OCI-LY3 (cell line): ENCODE measurements at regions not wholly inside any gene's neighbourhood (a gene's known extent, or its start where the extent isn't known, plus 50 kb on each side); places are given as distances from the start of the nearest gene placed in this dataset.
A peak's percentile ranks its signal among the peaks of the same experiment; 100 is the strongest.

Source experiments
- H2AFZ ChIP-seq: fragments of 200-600, 300-600 bp; shearing (Covaris generic); 2 replicates; pipeline ENCODE4 v1.6.0; 2014; ENCODE audit warnings: antibody characterized with exemption, low read depth, low read length
- H3K27ac ChIP-seq: fragments of 200-600, 300-600 bp; sonication (generic); 2 replicates; pipeline ENCODE4 v1.5.1; 2014; ENCODE audit warnings: mild to moderate bottlenecking, low read length, moderate library complexity, mixed read lengths
- H3K27me3 ChIP-seq: fragments of 200-600, 300-600 bp; sonication (generic); 2 replicates; pipeline ENCODE4 v1.6.1; 2014; ENCODE audit warnings: low read depth, low read length, mixed read lengths
- H3K36me3 ChIP-seq: fragments of 200-600, 300-600 bp; sonication (generic); replicated peaks from 2 replicates; pipeline ENCODE3; 2014; ENCODE audit warnings: low read depth, low read length, mixed read lengths
- H3K4me1 ChIP-seq: fragments of 300-600, 200-600 bp; sonication (generic); 2 replicates; pipeline ENCODE4 v1.6.1; 2014; ENCODE audit warnings: low read length, mixed read lengths
- H3K4me2 ChIP-seq: fragments of 200-600, 300-600 bp; sonication (generic); 2 replicates; pipeline ENCODE4 v1.6.1; 2014; ENCODE audit warnings: low read length, mixed read lengths
- H3K4me3 ChIP-seq: fragments of 300-600, 200-600 bp; sonication (generic); 2 replicates; pipeline ENCODE4 v1.5.1; 2014; ENCODE audit warnings: antibody characterized with exemption, mild to moderate bottlenecking, low read length, moderate library complexity
- H3K79me2 ChIP-seq: fragments of 300-600, 200-600 bp; shearing (Covaris generic); 2 replicates; pipeline ENCODE4 v1.6.1; 2014; ENCODE audit warnings: mild to moderate bottlenecking, low read length, mixed read lengths
- H3K9ac ChIP-seq: fragments of 300-600, 200-600 bp; shearing (Covaris generic); 2 replicates; pipeline ENCODE4 v1.6.0; 2014; ENCODE audit warnings: mild to moderate bottlenecking, low read length, moderate library complexity
- H3K9me3 ChIP-seq: fragments of 200-600, 300-600 bp; shearing (Covaris generic); 2 replicates; pipeline ENCODE4 v1.6.1; 2014; ENCODE audit warnings: low read length, mixed read lengths; ENCODE audit not compliant: insufficient read depth
- H4K20me1 ChIP-seq: fragments of 200-600, 300-600 bp; sonication (generic); 2 replicates; pipeline ENCODE4 v1.6.1; 2016; ENCODE audit warnings: low read length, mixed read lengths; ENCODE audit not compliant: insufficient read depth
- EZH2phosphoT487 ChIP-seq: fragments of 200-600 bp; shearing (Covaris generic); IDR thresholded peaks from 2 replicates; pipeline ENCODE4 v1.6.1; 2018; ENCODE audit warnings: antibody characterized with exemption, mixed run types, low read depth
- TF ChIP-seq, protein P1 (sequence below): fragments of 200-600, 300-600 bp; sonication (generic); IDR thresholded peaks from 2 replicates; pipeline ENCODE4 v1.5.1; 2014; ENCODE audit warnings: antibody characterized with exemption, low read length, low read depth

DNA sequence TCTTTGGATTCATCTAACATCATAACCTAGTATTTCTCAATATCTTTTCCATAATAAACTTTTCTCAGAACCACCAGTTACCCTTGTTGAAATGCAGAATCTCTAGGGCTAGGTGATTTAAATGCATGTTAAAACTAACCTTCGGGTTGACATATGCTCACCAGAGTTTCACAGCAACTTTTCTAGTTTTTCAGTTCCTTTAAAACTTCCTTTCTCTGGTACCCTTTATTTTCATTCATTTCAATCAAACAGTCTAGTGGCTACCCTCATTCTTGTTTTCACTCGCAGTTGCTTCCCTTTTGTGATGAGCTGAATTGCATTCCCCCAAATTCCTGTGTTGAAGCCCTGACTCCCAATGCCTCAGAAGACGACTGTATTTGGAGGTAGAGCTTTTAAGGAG is 712.8 kb upstream of the CHRM3 start:
- Histone ChIP-seq H3K9ac (no peak overlapping the region), H3K4me2 (peak overlapping the region; percentile 30), H3K4me3 (no peak overlapping the region), H3K9me3 (peaks cover 8% of the 10 kb centered on the region; the same call in 1 of the 2 replicates), H3K4me1 (peaks cover 27% of the 10 kb centered on the region), H2AFZ (no peak overlapping the region), H3K79me2 (no peaks in the 10 kb centered on the region), H3K27ac (peak overlapping the region; percentile 57), H3K27me3 (no peaks in the 10 kb centered on the region), H4K20me1 (no peaks in the 10 kb centered on the region), H3K36me3 (peaks cover 15% of the 10 kb centered on the region)
- no peak for TF ChIP-seq EZH2phosphoT487
- TF ChIP-seq, protein P1, sequence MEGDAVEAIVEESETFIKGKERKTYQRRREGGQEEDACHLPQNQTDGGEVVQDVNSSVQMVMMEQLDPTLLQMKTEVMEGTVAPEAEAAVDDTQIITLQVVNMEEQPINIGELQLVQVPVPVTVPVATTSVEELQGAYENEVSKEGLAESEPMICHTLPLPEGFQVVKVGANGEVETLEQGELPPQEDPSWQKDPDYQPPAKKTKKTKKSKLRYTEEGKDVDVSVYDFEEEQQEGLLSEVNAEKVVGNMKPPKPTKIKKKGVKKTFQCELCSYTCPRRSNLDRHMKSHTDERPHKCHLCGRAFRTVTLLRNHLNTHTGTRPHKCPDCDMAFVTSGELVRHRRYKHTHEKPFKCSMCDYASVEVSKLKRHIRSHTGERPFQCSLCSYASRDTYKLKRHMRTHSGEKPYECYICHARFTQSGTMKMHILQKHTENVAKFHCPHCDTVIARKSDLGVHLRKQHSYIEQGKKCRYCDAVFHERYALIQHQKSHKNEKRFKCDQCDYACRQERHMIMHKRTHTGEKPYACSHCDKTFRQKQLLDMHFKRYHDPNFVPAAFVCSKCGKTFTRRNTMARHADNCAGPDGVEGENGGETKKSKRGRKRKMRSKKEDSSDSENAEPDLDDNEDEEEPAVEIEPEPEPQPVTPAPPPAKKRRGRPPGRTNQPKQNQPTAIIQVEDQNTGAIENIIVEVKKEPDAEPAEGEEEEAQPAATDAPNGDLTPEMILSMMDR: no peak

DNA sequence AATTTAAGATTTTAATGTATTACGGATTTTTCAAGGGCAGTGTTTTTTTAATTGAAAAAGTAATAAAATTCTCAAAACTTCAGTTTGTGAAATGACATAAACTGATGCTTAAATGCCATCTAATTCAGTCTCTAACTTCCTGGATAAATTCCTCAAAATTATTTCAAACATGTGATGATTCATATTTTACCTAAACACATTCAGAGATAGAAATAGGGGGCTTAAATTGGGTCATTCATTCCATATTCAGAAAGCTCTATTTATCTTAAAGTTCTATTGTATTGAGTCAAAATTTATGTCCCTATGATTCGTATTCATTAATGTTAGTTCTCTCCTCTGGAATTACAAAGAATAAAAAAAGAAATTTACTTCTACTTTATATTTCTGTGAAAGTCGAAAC is 713.6 kb upstream of the CHRM3 start:
- peaks cover 27% of the 10 kb centered on the region for H3K4me1 ChIP-seq
- no peak for TF ChIP-seq EZH2phosphoT487
- TF ChIP-seq, protein P1: no peak
- H2AFZ ChIP-seq: no peak overlapping the region
- no peak overlapping the region for H3K9ac ChIP-seq
- H3K27me3 ChIP-seq: no peaks in the 10 kb centered on the region
- H3K4me2 ChIP-seq: no peak overlapping the region
- H3K79me2 ChIP-seq: no peaks in the 10 kb centered on the region
- no peaks in the 10 kb centered on the region for H4K20me1 ChIP-seq
- H3K27ac ChIP-seq: peak overlapping the region; percentile 57; the same call in 1 of the 2 replicates
- peaks cover 15% of the 10 kb centered on the region for H3K36me3 ChIP-seq
- H3K4me3 ChIP-seq: no peak overlapping the region
- peaks cover 8% of the 10 kb centered on the region; the same call in 1 of the 2 replicates for H3K9me3 ChIP-seq

DNA sequence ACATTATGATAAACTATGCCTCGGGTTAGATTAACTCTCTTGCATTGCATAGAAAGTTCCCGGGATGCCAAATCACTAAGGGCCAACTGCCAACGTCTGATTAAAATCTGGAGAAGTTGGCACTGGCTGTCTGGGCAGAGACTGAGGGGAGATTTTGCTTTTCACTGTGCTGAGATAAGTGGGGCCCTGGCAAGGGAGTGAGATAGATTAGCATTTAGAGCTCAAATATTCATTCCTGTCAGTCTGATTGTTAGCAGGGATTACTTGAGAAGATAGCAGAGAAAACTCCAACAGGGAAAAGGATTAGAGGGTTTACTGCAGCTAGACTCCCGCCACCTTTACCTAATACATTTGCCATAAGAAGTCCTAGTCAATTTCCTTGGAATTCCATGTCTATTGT is 714.1 kb upstream of the CHRM3 start:
- Histone ChIP-seq H3K4me2 (no peak overlapping the region), H3K36me3 (peaks cover 15% of the 10 kb centered on the region), H3K4me3 (no peak overlapping the region), H3K79me2 (no peaks in the 10 kb centered on the region), H3K9ac (no peak overlapping the region), H2AFZ (no peak overlapping the region), H3K9me3 (peaks cover 8% of the 10 kb centered on the region; the same call in 1 of the 2 replicates), H3K4me1 (peaks cover 27% of the 10 kb centered on the region), H3K27me3 (no peaks in the 10 kb centered on the region), H4K20me1 (no peaks in the 10 kb centered on the region), H3K27ac (no peak overlapping the region)
- TF ChIP-seq EZH2phosphoT487: no peak
- TF ChIP-seq, protein P1: no peak

DNA sequence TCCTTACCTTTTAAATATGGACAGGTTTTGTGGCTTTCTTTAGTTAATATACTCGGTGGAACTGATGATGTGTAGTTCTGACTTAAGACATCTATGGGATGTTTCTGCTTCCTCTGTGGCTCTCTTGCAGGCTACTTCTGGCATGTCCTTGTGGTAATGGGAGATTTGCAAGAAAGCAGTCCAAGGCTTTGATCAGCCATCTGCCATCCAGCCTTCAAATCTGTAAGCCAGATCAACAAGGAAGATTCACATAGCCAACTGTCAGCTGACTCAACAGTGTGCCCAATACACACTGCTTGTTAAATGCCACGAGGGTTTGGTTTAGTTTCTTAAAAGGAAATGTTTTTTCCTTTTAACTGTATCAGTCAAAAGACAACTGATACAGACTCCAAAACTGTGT is 722.2 kb upstream of the CHRM3 start:
- H3K4me3 ChIP-seq: no peak overlapping the region
- H3K27ac ChIP-seq: no peak overlapping the region
- no peak overlapping the region for H3K4me2 ChIP-seq
- H3K4me1 ChIP-seq: no peaks in the 10 kb centered on the region
- no peaks in the 10 kb centered on the region for H3K36me3 ChIP-seq
- TF ChIP-seq, protein P1: no peak
- 0 out of 2 replicates have a peak, but pooled peaks cover 6% of the 10 kb centered on the region for H3K9me3 ChIP-seq
- H4K20me1 ChIP-seq: no peaks in the 10 kb centered on the region
- no peak overlapping the region for H3K9ac ChIP-seq
- H2AFZ ChIP-seq: no peak overlapping the region
- no peaks in the 10 kb centered on the region for H3K79me2 ChIP-seq
- no peaks in the 10 kb centered on the region for H3K27me3 ChIP-seq
